ENCODE measurements at regions not wholly inside any gene's neighbourhood (a gene's known extent, or its start where the extent isn't known, plus 50 kb on each side); places are given as distances from the start of the nearest gene placed in this dataset.

DNA sequence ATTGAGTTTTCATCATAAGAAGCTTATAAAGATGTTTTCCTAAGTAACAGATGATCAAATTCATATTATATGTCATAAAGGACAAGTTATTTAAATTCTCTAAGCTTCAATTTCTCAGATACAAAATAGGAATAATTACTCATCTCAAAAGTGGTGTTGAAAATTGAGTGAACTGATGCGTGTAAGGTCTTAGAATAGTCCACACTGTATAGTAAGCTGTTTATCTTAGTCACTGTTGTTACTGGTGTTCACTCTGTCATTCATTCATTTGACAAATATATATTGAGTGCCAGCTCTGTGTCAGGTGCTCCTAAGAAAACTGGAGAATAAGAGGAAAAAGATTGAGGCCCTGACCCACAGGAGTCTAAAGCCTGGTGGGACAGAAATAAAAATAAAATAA lies 186.3 kb upstream of the BRINP3 start:
- Histone ChIP-seq H3K9ac (ENCODE audit: insufficient read depth in 1 of 2, low read depth in 2 of 2, low read length in 2 of 2) (no peak overlapping the region), H3K27me3 (ENCODE audit: control insufficient read depth in 2 of 2, insufficient read depth in 2 of 2, low read length in 2 of 2) (no peaks in the 10 kb centered on the region), H3K9me1 (ENCODE audit: control insufficient read depth, insufficient read depth, low read length) (no peaks in the 10 kb centered on the region), H3K79me2 (ENCODE audit: control insufficient read depth, insufficient read depth, low read length) (no peaks in the 10 kb centered on the region), H3K27ac (ENCODE audit: extremely low read depth, low read depth, low read length) (no peak overlapping the region), H3K9me3 (replicated peaks; ENCODE audit: control insufficient read depth, insufficient read depth, low read depth, low read length) (no peaks in the 10 kb centered on the region; the same call in 1 of the 2 replicates), H3K36me3 (ENCODE audit: control insufficient read depth, insufficient read depth, low read length) (no peaks in the 10 kb centered on the region), H3K4me2 (ENCODE audit: insufficient read depth, low read length) (no peak overlapping the region), H3K4me1 (replicated peaks in 1 of 2; ENCODE audit: control insufficient read depth in 2 of 2, insufficient read depth in 2 of 2, low read length in 2 of 2) (no peaks in the 10 kb centered on the region), H3K4me3 (no peak overlapping the region), H4K20me1 (replicated peaks; ENCODE audit: control insufficient read depth, insufficient read depth, low read length) (no peaks in the 10 kb centered on the region), H2AFZ (ENCODE audit: low read depth, low read length) (no peak overlapping the region)
- FAIRE-seq (no peak), ATAC-seq (no peak), DNase-seq (ENCODE audit: extremely low read depth in 1 of 4, low spot score in 3 of 4) (no peak)
- TF ChIP-seq ZNF830 (CRISPR knock-in tag; IDR thresholded peaks at IDR 0.05) = no peak
- no TSS peak for BruUV-seq (replicated peaks)
- 0% methylated on average over 1 of the region's 1 CpG for WGBS (ENCODE audit: insufficient coverage, low coverage, missing lambda C conversion rate)
- ChIA-PET CTCF (ENCODE audit: low intra/inter-chr PET ratio) (no interaction called here), POLR2A (no interaction called here)
- in situ Hi-C loops (cut with MboI) = no loop called here
- intact Hi-C loops (cut with micrococcal nuclease) = no loop called here

DNA sequence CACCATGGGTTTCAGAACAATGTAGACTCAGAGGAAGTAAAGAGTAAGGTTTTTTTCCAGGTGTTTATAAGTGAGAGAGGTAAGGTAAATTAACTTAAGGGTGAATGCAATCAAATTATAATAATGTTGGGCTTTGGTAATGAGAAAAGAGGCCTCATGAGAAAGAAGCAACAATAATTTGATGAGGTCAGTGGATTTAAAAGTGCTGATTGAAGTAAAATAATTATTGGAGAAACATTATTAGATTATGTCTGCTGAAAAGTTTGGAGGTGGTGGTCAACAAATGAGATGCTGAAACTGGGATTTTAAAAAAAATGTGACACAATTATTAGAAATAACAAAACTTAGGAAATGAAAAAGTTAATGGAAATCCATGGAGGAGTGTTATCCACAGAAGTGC lies 187.4 kb upstream of the BRINP3 start:
- ChIA-PET POLR2A (no interaction called here), CTCF (ENCODE audit: low intra/inter-chr PET ratio) (no interaction called here)
- no TSS peak for BruUV-seq (replicated peaks)
- in situ Hi-C loops (cut with MboI) = no loop called here
- Histone ChIP-seq H4K20me1 (replicated peaks; ENCODE audit: control insufficient read depth, insufficient read depth, low read length) (no peaks in the 10 kb centered on the region), H3K4me1 (replicated peaks in 1 of 2; ENCODE audit: control insufficient read depth in 2 of 2, insufficient read depth in 2 of 2, low read length in 2 of 2) (no peaks in the 10 kb centered on the region), H2AFZ (ENCODE audit: low read depth, low read length) (no peak overlapping the region), H3K27ac (ENCODE audit: extremely low read depth, low read depth, low read length) (no peak overlapping the region), H3K4me2 (ENCODE audit: insufficient read depth, low read length) (no peak overlapping the region), H3K4me3 (no peak overlapping the region), H3K27me3 (ENCODE audit: control insufficient read depth in 2 of 2, insufficient read depth in 2 of 2, low read length in 2 of 2) (no peaks in the 10 kb centered on the region), H3K9ac (ENCODE audit: insufficient read depth in 1 of 2, low read depth in 2 of 2, low read length in 2 of 2) (no peak overlapping the region), H3K9me3 (replicated peaks; ENCODE audit: control insufficient read depth, insufficient read depth, low read depth, low read length) (no peaks in the 10 kb centered on the region; the same call in 1 of the 2 replicates), H3K36me3 (ENCODE audit: control insufficient read depth, insufficient read depth, low read length) (no peaks in the 10 kb centered on the region), H3K9me1 (ENCODE audit: control insufficient read depth, insufficient read depth, low read length) (no peaks in the 10 kb centered on the region), H3K79me2 (ENCODE audit: control insufficient read depth, insufficient read depth, low read length) (no peaks in the 10 kb centered on the region)
- intact Hi-C loops (cut with micrococcal nuclease) = no loop called here
- ATAC-seq (no peak), FAIRE-seq (no peak), DNase-seq (ENCODE audit: extremely low read depth in 1 of 4, low spot score in 3 of 4) (no peak)
- no peak for TF ChIP-seq TCF7L2 (IDR thresholded peaks at IDR 0.05; ENCODE audit: low read depth, low read length)
- TF ChIP-seq CUX1 (CRISPR knock-in tag; IDR thresholded peaks at IDR 0.05) = no peak
- TF ChIP-seq ZNF274 (IDR thresholded peaks at IDR 0.05; ENCODE audit: borderline replicate concordance, low read depth, low read length) = no peak
- TF ChIP-seq HDGF (IDR thresholded peaks at IDR 0.05) = no peak
- TF ChIP-seq RUNX1 (IDR thresholded peaks at IDR 0.05; ENCODE audit: low read depth) = no peak
- no peak for TF ChIP-seq CXXC5 (CRISPR knock-in tag; IDR thresholded peaks at IDR 0.05)
